Muscle of back (tissue), 3 donors: ENCODE measurements at regions not wholly inside any gene's neighbourhood (a gene's known extent, or its start where the extent isn't known, plus 50 kb on each side); places are given as distances from the start of the nearest gene placed in this dataset.
A peak's percentile ranks its signal among the peaks of the same experiment; 100 is the strongest.

Experiments
- DNase-seq, 3 donors: peaks; one replicate each; pipeline versions ENCODE4 v3.0.0 to v3.0.0-alpha.2; 2013

GRCh38 chr6:19035461-19036195 is 648.5 kb downstream of the RNF144B start:
- DNase-seq = peak in 1 of 3 donors; percentile 45

GRCh38 chr6:19036196-19036555 is 649.0 kb downstream of the RNF144B start:
- peak in 1 of 3 donors; percentile 57 for DNase-seq

- DNase-seq = no peak
Observed at GRCh38 chr6:19037607-19038006, 650.5 kb downstream of the RNF144B start.

- DNase-seq = no peak
Observed at GRCh38 chr6:19039287-19039686, 652.1 kb downstream of the RNF144B start.

GRCh38 chr6:19041906-19042305 is 654.8 kb downstream of the RNF144B start:
- peak in 1 of 3 donors; percentile 19 for DNase-seq

- no peak for DNase-seq
Observed at GRCh38 chr6:19042420-19042819, 655.3 kb downstream of the RNF144B start.

GRCh38 chr6:19050765-19051164 is 663.6 kb downstream of the RNF144B start:
- no peak for DNase-seq

GRCh38 chr6:19052219-19052618 is 665.1 kb downstream of the RNF144B start:
- no peak for DNase-seq

- DNase-seq = peak in 1 of 3 donors; percentile 56
Observed at GRCh38 chr6:19059102-19059501, 672.0 kb downstream of the RNF144B start.

GRCh38 chr6:19067165-19067564 is 680.0 kb downstream of the RNF144B start:
- DNase-seq = peak in 1 of 3 donors; percentile 6

- DNase-seq = peak; percentile 11 to 81 (median 56)
Observed at GRCh38 chr6:19070520-19070919, 683.4 kb downstream of the RNF144B start.

GRCh38 chr6:19083801-19084200 is 696.7 kb downstream of the RNF144B start:
- DNase-seq = peak in 1 of 3 donors; percentile 12

GRCh38 chr6:19086480-19086879 is 699.3 kb downstream of the RNF144B start:
- no peak for DNase-seq

- DNase-seq = no peak
Observed at GRCh38 chr6:19087296-19087695, 700.1 kb downstream of the RNF144B start.

- no peak for DNase-seq
Observed at GRCh38 chr6:19087897-19088296, 700.7 kb downstream of the RNF144B start.

GRCh38 chr6:19100752-19101151 is 713.6 kb downstream of the RNF144B start:
- DNase-seq = no peak

- DNase-seq = peak; percentile 2 to 30 (median 10)
Observed at GRCh38 chr6:19102936-19103335, 715.8 kb downstream of the RNF144B start.

- DNase-seq = no peak
Observed at GRCh38 chr6:19107468-19107867, 720.3 kb downstream of the RNF144B start.

GRCh38 chr6:19121521-19121920 is 715.6 kb upstream of the ID4 start:
- no peak for DNase-seq

- DNase-seq = no peak
Observed at GRCh38 chr6:19127081-19127480, 710.1 kb upstream of the ID4 start.

- no peak for DNase-seq
Observed at GRCh38 chr6:19128701-19129100, 708.5 kb upstream of the ID4 start.

GRCh38 chr6:19135706-19136105 is 701.5 kb upstream of the ID4 start:
- no peak for DNase-seq

- DNase-seq = no peak
Observed at GRCh38 chr6:19137505-19137904, 699.7 kb upstream of the ID4 start.

GRCh38 chr6:19142275-19142674 is 694.9 kb upstream of the ID4 start:
- no peak for DNase-seq
